SH-SY5Y (cell line): ENCODE measurements at regions not wholly inside any gene's neighbourhood (a gene's known extent, or its start where the extent isn't known, plus 50 kb on each side); places are given as distances from the start of the nearest gene placed in this dataset.

Source experiments
- GATA2 ChIP-seq: IDR thresholded peaks from 2 replicates; pipeline ENCODE4 v1.6.1; 2011; ENCODE audit warnings: mild to moderate bottlenecking, low read depth, low read length
- GATA3 ChIP-seq: IDR thresholded peaks from 2 replicates; pipeline ENCODE4 v1.6.1; 2011; ENCODE audit warnings: low read depth, mild to moderate bottlenecking, low read length, moderate library complexity

GRCh38 chrX:39605866-39606265 is 491.9 kb downstream of the BCOR start:
- TF ChIP-seq GATA2 (no peak), GATA3 (no peak)

- TF ChIP-seq GATA2 (no peak), GATA3 (no peak)
Observed at GRCh38 chrX:39609941-39610340, 487.8 kb downstream of the BCOR start.

- TF ChIP-seq GATA3 = no peak
- TF ChIP-seq GATA2 = no peak
Observed at GRCh38 chrX:39611468-39611867, 486.3 kb downstream of the BCOR start.

- TF ChIP-seq GATA2 = no peak
- TF ChIP-seq GATA3 = no peak
Observed at GRCh38 chrX:39613482-39613995, 484.2 kb downstream of the BCOR start.

GRCh38 chrX:39613997-39614679 is 483.6 kb downstream of the BCOR start:
- TF ChIP-seq GATA3 (no peak), GATA2 (no peak)

- no peak for TF ChIP-seq GATA2
Observed at GRCh38 chrX:39614680-39614998, 483.1 kb downstream of the BCOR start.

GRCh38 chrX:39616098-39616729 is 481.5 kb downstream of the BCOR start:
- TF ChIP-seq GATA3 (no peak), GATA2 (no peak)

GRCh38 chrX:39616731-39617130 is 481.0 kb downstream of the BCOR start:
- peak; percentile 32; the same call in 1 of the 2 replicates for TF ChIP-seq GATA3
- TF ChIP-seq GATA2 = 0 out of 2 replicates have a peak, but pooled peaks have one; percentile 38

- TF ChIP-seq GATA3 (no peak), GATA2 (no peak)
Observed at GRCh38 chrX:39618178-39618577, 479.6 kb downstream of the BCOR start.

GRCh38 chrX:39619182-39620009 is 478.4 kb downstream of the BCOR start:
- TF ChIP-seq GATA2 = 0 out of 2 replicates have a peak, but pooled peaks have one; percentile 13
- no peak for TF ChIP-seq GATA3

GRCh38 chrX:39624166-39624565 is 473.6 kb downstream of the BCOR start:
- TF ChIP-seq GATA2 = no peak
- TF ChIP-seq GATA3 = no peak

- no peak for TF ChIP-seq GATA3
- TF ChIP-seq GATA2 = no peak
Observed at GRCh38 chrX:39625810-39626209, 471.9 kb downstream of the BCOR start.

GRCh38 chrX:39626749-39627148 is 471.0 kb downstream of the BCOR start:
- TF ChIP-seq GATA2 = no peak
- TF ChIP-seq GATA3 = no peak

- TF ChIP-seq GATA2 (peak; percentile 41; the same call in 1 of the 2 replicates), GATA3 (no peak)
Observed at GRCh38 chrX:39627257-39627656, 470.5 kb downstream of the BCOR start.
